GM12892 (cell line): ENCODE measurements at regions not wholly inside any gene's neighbourhood (a gene's known extent, or its start where the extent isn't known, plus 50 kb on each side); places are given as distances from the start of the nearest gene placed in this dataset.

ENCODE experiments used
- DNase-seq: peaks from one replicate; pipeline ENCODE4 v3.0.0; 2011; ENCODE audit not compliant: insufficient read length
- FAIRE-seq: peaks from 2 replicates; lab custom pipeline; 2011; peaks lifted over from hg19 to GRCh38; lab: Jason Lieb, UNC
- POLR2A ChIP-seq: IDR thresholded peaks from 2 replicates; pipeline ENCODE4 v1.6.1; 2011; ENCODE audit warnings: low read depth, low read length, control low read depth
- POLR2AphosphoS5 ChIP-seq: IDR thresholded peaks from 2 replicates; pipeline ENCODE4 v1.6.1; 2011; ENCODE audit warnings: low read depth, low read length, control low read depth
- TAF1 ChIP-seq: IDR thresholded peaks from 2 replicates; pipeline ENCODE4 v1.6.1; 2011; ENCODE audit warnings: low read depth, mild to moderate bottlenecking, control low read depth, low read length, borderline replicate concordance

GRCh38 chr6:9527679-9528286, 887.1 kb downstream of the TFAP2A start:
- TF ChIP-seq POLR2A (no peak), POLR2AphosphoS5 (no peak), TAF1 (no peak)
- DNase-seq (no peak), FAIRE-seq (no peak)

- FAIRE-seq (no peak), DNase-seq (no peak)
- no peak for TF ChIP-seq POLR2A
- TF ChIP-seq POLR2AphosphoS5, result no peak
- TF ChIP-seq TAF1, result no peak
These were observed 891.4 kb downstream of the TFAP2A start for GRCh38 chr6:9523462-9523861.

GRCh38 chr6:9522101-9522500, 892.8 kb downstream of the TFAP2A start:
- no peak for FAIRE-seq
- no peak for DNase-seq
- TF ChIP-seq TAF1, result no peak
- no peak for TF ChIP-seq POLR2AphosphoS5
- no peak for TF ChIP-seq POLR2A

GRCh38 chr6:9521152-9521530, 893.7 kb downstream of the TFAP2A start:
- peak; percentile 85 for FAIRE-seq

GRCh38 chr6:9520417-9521151, 894.3 kb downstream of the TFAP2A start:
- FAIRE-seq (peak; percentile 92), DNase-seq (no peak)
- TF ChIP-seq POLR2A (peak; percentile 27; the same call in 1 of the 2 replicates), TAF1 (no peak), POLR2AphosphoS5 (no peak)

More at GRCh38 chr6:9521152-9521530, 893.7 kb downstream of the TFAP2A start:
- TF ChIP-seq POLR2AphosphoS5 (0 out of 2 replicates have a peak, but pooled peaks have one; percentile 22), POLR2A (no peak)
- no peak for DNase-seq

GRCh38 chr6:9518431-9518830, 896.4 kb downstream of the TFAP2A start:
- FAIRE-seq, result no peak
- TF ChIP-seq POLR2A (no peak), POLR2AphosphoS5 (no peak), TAF1 (no peak)
- DNase-seq, result no peak

GRCh38 chr6:9517806-9518205, 897.1 kb downstream of the TFAP2A start:
- DNase-seq, result no peak
- TF ChIP-seq POLR2A (no peak), POLR2AphosphoS5 (no peak), TAF1 (no peak)
- FAIRE-seq, result no peak

- TF ChIP-seq TAF1, result no peak
- TF ChIP-seq POLR2A, result no peak
- TF ChIP-seq POLR2AphosphoS5, result no peak
- FAIRE-seq, result no peak
- no peak for DNase-seq
These were observed 899.0 kb downstream of the TFAP2A start for GRCh38 chr6:9515633-9516606.

- no peak for TF ChIP-seq POLR2AphosphoS5
- TF ChIP-seq TAF1, result no peak
- TF ChIP-seq POLR2A, result no peak
- DNase-seq (no peak), FAIRE-seq (no peak)
These were observed 900.7 kb downstream of the TFAP2A start for GRCh38 chr6:9514146-9514545.

- no peak for DNase-seq
These were observed 903.7 kb downstream of the TFAP2A start for GRCh38 chr6:9511157-9511556.

More at GRCh38 chr6:9511157-9511556, 903.7 kb downstream of the TFAP2A start:
- TF ChIP-seq TAF1, result no peak
- TF ChIP-seq POLR2AphosphoS5, result no peak
- no peak for TF ChIP-seq POLR2A
- no peak for FAIRE-seq
